Panc1 (cell line): ENCODE measurements at regions not wholly inside any gene's neighbourhood (a gene's known extent, or its start where the extent isn't known, plus 50 kb on each side); places are given as distances from the start of the nearest gene placed in this dataset.

Experiments
- POLR2AphosphoS5 ChIP-seq: IDR thresholded peaks from 2 replicates; pipeline ENCODE4 v1.6.1; 2012; ENCODE audit warnings: mild to moderate bottlenecking, low read depth, low read length, moderate library complexity
- REST ChIP-seq, 2 experiments: IDR thresholded peaks; 2 replicates each; pipeline ENCODE4 v1.6.1; 2011 to 2012; ENCODE audit warnings: low read depth in 2 of 2, control low read depth in 1 of 2, low read length in 1 of 2, mild to moderate bottlenecking in 1 of 2, moderate library complexity in 1 of 2; ENCODE audit not compliant: insufficient read depth in 1 of 2
- SIN3A ChIP-seq: IDR thresholded peaks from 2 replicates; pipeline ENCODE4 v1.6.1; 2012; ENCODE audit warnings: low read depth, mild to moderate bottlenecking, low read length, moderate library complexity, borderline replicate concordance; ENCODE audit not compliant: insufficient read depth
- TCF7L2 ChIP-seq: IDR thresholded peaks from 2 replicates; pipeline ENCODE4 v1.6.1; 2011; ENCODE audit warnings: mild to moderate bottlenecking, low read depth, low read length, inconsistent platforms
- TF ChIP-seq, protein P1 (sequence below): fragments of 450-650 bp; IDR thresholded peaks from 2 replicates; pipeline ENCODE4 v1.5.1; 2017; ENCODE audit warnings: mild to moderate bottlenecking

DNA sequence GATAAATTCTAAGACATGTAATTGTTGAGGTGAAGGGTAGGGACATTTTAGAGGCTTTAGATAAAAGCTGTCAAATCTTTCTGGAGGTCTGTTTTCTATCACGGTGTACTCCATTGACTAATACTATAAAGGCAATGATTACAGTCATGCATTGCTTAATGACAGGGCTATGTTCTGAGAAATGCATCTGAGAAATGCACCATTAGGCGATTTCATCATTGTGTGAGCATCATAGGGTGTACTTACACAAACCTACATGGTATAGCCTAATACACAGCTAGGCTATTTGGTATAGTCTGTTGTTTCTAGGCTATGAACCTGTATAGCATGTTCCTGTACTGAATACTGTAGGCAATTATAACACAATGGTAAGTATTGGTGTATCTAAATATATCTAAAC, 71.3 kb upstream of the FYN start:
- TF ChIP-seq, protein P1, sequence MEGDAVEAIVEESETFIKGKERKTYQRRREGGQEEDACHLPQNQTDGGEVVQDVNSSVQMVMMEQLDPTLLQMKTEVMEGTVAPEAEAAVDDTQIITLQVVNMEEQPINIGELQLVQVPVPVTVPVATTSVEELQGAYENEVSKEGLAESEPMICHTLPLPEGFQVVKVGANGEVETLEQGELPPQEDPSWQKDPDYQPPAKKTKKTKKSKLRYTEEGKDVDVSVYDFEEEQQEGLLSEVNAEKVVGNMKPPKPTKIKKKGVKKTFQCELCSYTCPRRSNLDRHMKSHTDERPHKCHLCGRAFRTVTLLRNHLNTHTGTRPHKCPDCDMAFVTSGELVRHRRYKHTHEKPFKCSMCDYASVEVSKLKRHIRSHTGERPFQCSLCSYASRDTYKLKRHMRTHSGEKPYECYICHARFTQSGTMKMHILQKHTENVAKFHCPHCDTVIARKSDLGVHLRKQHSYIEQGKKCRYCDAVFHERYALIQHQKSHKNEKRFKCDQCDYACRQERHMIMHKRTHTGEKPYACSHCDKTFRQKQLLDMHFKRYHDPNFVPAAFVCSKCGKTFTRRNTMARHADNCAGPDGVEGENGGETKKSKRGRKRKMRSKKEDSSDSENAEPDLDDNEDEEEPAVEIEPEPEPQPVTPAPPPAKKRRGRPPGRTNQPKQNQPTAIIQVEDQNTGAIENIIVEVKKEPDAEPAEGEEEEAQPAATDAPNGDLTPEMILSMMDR = no peak
- no peak for TF ChIP-seq POLR2AphosphoS5
- no peak for TF ChIP-seq REST (IDR thresholded peaks at IDR 0.05; ENCODE audit: insufficient read depth in 1 of 2, low read depth in 2 of 2, low read length in 1 of 2)
- no peak for TF ChIP-seq SIN3A
- TF ChIP-seq TCF7L2 = no peak
